Keratinocyte (primary cell): ENCODE measurements at regions not wholly inside any gene's neighbourhood (a gene's known extent, or its start where the extent isn't known, plus 50 kb on each side); places are given as distances from the start of the nearest gene placed in this dataset.

ENCODE experiments used
- CTCF ChIP-seq, 3 experiments: IDR thresholded peaks in 1 of 3; conservative IDR thresholded peaks in 1 of 3; optimal IDR thresholded peaks in 1 of 3; 2 replicates in 2 of 3; 3 replicates in 1 of 3; pipeline versions ENCODE3 to v1.5.1; 2011; ENCODE audit warnings: low read length in 3 of 3, mild to moderate bottlenecking in 3 of 3, moderate library complexity in 2 of 3, control low read depth in 1 of 3, inconsistent platforms in 1 of 3; ENCODE audit not compliant: insufficient read depth in 2 of 3; ENCODE audit errors: extremely low read depth in 1 of 3
- EZH2 ChIP-seq: IDR thresholded peaks from one replicate; pipeline ENCODE4 v1.6.1; 2012; ENCODE audit warnings: inconsistent platforms, mild to moderate bottlenecking, low read length, moderate library complexity

GRCh38 chr2:120602251-120602650, 133.4 kb upstream of the GLI2 start:
- TF ChIP-seq CTCF (optimal IDR thresholded peaks at IDR 0.05 in 1 of 3, IDR thresholded peaks at IDR 0.05 in 1 of 3, conservative IDR thresholded peaks at IDR 0.05 in 1 of 3; ENCODE audit: extremely low read depth in 1 of 3, insufficient read depth in 2 of 3, low read length in 3 of 3) (no peak), EZH2 (no peak)
